NCI-H774 (cell line): ENCODE measurements at regions not wholly inside any gene's neighbourhood (a gene's known extent, or its start where the extent isn't known, plus 50 kb on each side); places are given as distances from the start of the nearest gene placed in this dataset.
A peak's percentile ranks its signal among the peaks of the same experiment; 100 is the strongest.

Experiments
- DNase-seq: peaks from one replicate; lab custom pipeline; 2025; lab: John Stamatoyannopoulos, UW

DNA sequence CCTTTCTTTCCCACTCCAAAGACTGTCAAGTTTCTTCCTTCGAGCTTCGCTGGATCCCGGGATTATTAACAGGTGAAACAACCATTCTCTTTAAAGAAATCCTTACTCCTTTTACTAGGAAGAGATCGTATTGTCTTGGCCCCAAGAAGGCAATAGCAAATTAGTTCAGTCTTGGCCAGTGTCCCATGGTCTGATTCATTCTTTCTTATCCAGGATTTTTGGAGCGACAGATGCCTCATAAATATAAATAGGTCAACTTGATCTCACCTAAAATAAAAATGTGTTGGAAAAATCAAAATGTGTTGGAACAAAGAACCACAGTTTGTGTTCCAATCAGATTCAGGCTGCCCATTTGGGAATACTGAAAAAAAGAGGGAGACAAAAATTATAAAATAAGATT lies 140.1 kb upstream of the TMEM108 start:
- no peak for DNase-seq

DNA sequence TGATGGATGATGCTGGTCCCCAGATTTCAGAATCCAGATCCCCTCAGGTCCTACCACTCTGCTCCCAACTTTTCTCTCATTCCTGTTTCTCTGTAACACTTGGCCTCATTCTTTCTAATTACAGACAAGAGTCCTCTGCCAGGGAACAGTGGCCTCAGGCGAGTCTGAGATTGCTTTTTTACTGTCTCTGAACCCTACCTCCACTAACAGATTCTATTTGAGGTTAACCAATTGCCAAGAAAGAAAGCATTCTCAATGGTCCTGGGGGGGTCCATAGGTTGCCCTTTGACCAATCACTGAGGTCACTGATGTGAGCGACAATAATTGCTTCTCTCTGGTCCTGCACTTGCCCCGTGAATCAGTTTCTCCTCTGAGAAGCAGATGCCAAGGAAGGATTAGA lies 145.2 kb upstream of the TMEM108 start:
- DNase-seq, result no peak

- DNase-seq, result no peak
Observed at GRCh38 chr3:132881756-132882409, 156.3 kb upstream of the TMEM108 start.

DNA sequence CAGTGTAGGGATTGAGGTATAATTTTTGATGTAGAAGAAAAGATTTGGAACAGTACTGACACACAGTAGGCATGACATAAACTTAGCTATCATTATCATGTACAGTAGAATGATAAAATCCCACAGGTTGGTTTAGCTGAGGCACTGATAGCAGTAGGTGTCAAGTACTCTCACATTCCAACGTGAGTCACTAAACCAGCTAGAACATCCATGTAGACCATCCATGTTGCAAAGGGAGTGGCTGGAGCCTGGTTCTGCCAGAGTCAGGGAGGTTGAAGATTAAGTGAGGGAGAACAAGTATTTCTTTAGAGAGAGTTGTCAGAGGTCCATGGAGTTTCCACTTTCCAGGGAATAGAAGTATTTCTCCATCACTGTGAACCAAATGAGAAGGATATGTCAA lies 157.2 kb upstream of the TMEM108 start:
- no peak for DNase-seq

GRCh38 chr3:132879656-132880055 lies 157.4 kb upstream of the NPHP3 start:
- no peak for DNase-seq

DNA sequence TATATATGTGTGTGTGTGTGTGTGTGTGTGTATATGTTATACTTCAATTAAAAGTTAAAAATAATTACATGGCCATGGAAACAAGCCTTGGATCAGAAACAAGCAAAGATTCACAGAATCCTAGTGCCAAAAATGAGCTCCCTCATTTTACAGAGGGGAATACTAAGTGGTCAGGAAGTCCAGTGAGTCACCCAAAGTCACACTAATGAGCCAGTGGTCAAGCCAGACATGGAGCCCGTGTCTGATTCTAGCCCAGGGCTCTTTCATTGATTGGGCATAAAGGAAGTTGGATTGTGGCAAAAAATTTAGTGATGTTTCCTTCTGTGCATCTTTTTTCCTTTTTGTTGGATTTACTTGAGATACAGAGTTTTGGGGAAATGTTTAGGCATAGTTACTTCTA lies 152.5 kb upstream of the NPHP3 start:
- no peak for DNase-seq

DNA sequence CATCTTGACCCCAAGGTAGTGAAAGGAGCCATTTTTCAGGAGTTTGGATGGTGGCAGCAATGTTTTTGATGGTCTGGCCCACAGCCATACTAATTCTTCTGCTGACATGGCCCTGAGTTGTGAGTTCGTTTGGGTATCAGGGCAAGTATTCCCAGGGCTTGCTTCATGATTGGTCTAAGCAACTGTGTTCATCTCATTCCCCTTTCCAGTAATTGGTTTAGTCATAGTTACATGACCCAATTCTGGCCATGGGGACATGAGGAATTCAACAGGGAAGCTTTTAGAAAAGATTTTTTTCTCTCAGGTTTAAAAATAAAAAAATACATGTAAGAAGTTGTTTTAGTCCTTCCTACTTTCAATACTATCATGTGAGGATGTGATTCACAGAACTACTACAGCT lies 150.5 kb upstream of the NPHP3 start:
- no peak for DNase-seq

DNA sequence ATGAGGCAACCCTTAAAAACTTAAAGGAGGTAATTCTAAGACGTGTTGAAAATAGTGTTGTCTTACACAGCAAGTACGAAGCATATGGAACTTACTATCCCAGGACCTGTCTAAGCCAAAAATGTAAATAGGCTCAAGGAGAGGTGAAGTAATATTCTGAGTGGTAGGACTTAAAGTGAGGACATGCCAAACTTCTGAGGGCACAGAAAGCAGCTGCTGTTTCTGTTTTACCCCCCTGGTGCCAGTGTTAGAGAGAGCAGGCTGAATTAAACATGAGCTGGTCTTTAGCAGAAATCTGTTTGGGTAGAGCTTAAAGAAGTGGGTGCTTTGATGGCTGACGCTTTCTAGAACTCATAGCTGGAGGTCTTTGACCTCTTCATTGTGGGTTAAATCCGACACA lies 149.7 kb upstream of the NPHP3 start:
- no peak for DNase-seq

GRCh38 chr3:132870541-132870940 lies 148.3 kb upstream of the NPHP3 start:
- peak; percentile 54 for DNase-seq

- DNase-seq, result no peak
Observed at GRCh38 chr3:132867956-132868355, 145.7 kb upstream of the NPHP3 start.

- no peak for DNase-seq
Observed at GRCh38 chr3:132867526-132867925, 145.3 kb upstream of the NPHP3 start.

- DNase-seq, result no peak
Observed at GRCh38 chr3:132857317-132857716, 135.1 kb upstream of the NPHP3 start.

- no peak for DNase-seq
Observed at GRCh38 chr3:132854856-132855535, 132.8 kb upstream of the NPHP3 start.

DNA sequence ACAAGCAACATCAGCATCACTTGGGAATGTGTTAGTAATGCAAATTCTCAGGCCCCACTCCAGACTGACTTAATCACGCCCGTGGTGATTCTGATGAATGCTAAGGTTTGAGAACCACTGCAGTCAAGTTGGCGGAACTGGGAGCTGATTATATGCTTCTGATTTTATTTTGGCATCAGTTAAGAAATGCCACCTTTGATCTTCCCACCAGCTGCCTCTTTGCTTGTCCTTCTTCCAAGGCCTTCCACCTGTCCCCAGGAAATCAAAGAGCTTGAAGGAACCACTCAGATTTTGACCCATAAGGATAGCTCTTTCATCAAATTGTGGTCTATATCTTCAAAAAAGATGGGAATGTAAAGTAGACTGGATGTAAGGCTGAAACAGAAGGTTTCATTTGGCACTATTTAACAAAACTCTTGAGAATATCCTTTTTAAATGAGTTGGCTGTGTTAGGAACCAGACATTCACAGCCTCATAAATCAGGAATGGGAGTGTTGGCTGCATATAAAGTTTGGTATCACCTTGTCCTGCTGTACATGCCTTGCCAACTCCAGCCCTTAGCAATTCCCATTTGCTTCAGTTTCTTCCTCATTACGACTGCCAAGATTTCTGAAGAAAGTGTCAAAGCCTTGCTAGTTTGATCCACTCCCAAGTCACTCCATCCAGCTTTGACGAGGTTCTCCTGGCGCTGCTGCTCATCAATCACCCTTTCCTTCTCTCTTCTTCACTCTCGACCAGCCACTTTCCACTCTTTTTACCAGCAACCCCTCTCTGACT lies 125.8 kb upstream of the NPHP3 start:
- no peak for DNase-seq

GRCh38 chr3:132843851-132844553 lies 121.8 kb upstream of the NPHP3 start:
- no peak for DNase-seq

DNA sequence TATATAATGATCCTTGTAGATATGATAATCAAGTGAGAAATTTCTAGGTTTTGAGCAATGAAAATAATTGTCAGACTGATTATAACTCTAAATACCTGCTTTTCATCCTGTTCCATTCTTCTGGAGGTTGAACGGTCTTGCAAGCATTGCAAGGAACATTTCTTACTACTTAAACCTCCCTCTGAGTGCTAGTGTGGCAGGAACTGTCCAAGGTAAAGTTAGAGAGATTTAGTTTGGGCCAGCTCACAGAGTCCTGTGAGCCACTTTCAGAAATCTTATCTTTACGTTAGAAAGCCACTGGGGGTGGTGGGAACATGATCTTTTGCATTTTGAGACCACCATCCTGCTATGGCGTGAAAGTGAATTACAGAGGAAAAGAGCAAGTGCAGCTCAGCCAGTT lies 121.1 kb upstream of the NPHP3 start:
- no peak for DNase-seq

DNA sequence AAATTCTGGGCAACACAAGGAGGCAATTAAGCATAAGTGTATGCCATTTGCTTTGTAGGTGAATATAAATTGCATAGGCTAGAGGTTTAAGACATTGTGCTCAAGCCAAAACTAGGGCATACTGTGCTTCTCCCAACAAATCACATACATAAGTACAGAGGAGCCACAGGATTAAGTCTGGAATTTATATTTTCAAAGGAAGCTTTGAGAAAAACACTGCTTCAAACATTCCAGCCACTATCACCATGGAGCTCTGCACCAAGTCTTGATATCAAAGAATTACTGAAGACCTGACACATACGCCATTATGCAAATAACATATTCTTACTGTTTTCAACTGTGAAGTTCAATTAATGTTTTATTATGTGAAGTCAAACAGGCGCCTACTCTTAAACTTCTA lies 119.4 kb upstream of the NPHP3 start:
- DNase-seq, result no peak

DNA sequence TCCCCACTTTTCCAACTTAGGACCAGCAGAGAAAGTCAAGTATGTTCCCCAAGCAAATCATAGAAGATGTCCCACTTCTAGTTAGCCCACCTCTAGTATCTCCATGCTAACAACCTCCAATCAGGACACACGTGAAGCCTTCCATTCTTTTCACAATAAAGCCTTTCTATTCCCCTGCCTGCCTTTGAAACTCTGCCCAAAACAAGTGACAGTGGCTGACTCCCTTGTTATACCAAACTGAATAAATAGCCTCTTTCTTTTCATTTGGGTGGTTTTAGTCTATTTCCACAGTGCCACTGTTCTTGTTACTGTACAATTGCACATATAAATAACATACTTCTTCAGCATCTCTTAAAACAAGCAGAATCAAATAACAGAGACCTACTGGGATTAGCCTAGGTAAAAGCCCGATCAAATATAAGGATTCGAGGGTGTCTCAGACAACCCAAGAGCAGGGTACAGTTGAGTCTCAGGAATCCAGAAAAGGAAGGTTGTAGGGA lies 118.0 kb upstream of the NPHP3 start:
- DNase-seq, result no peak

DNA sequence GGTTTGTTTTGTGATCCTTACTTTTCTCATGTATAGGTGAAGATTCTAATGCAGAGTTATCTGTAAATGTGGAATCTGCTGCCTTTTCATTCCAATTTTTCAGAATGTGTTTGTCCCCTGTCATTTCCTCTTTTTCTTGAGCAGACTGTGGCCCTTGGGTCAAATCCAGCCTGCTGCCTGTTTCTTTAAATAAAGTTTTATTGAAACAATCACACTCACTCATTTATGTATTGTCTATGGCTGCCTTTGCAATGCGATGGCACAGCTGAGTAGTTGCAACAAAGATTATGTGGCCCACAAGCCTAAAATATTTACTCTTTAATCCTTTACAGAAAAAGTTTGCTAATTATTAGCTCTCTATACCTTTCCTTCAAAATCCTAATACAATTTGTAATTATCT lies 116.3 kb upstream of the NPHP3 start:
- no peak for DNase-seq

DNA sequence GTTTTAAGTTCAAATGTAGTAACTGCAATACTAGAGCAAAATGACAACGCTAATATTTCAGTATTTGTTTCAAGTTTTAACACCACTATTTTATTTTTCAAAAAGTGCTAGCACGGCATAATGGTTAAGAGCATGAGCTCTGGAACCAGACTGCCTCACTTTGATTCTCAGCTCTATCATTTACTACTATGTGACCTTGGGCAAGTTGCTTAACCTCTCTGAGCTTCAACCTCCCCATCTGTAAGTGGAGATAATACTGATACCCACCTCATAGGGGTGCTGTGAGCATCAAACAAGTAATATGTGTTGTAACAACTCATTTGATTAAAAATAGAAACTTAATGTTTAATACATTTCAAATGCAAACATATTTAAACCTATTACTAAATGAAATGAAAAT lies 115.4 kb upstream of the NPHP3 start:
- DNase-seq, result no peak

DNA sequence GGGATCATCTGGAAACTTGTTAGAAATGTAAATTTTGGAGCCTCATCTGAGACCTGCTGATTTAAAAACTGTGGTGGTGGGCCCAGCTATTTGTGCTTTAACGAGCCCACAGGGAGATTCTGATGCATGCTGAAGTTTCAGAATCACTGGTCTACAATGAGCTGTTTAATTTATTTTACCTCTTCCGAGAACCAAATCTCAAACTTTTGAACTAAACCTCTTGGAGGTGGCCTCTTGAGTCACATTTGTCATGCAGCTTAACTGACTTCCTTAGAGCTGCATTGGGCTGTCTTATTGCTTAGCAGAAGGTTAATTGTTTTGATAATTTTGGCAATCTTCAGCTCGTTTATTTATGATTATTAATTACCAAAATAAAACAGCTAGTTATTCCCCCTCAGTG lies 112.1 kb upstream of the NPHP3 start:
- no peak for DNase-seq

GRCh38 chr3:132829101-132829500 lies 106.9 kb upstream of the NPHP3 start:
- no peak for DNase-seq

DNA sequence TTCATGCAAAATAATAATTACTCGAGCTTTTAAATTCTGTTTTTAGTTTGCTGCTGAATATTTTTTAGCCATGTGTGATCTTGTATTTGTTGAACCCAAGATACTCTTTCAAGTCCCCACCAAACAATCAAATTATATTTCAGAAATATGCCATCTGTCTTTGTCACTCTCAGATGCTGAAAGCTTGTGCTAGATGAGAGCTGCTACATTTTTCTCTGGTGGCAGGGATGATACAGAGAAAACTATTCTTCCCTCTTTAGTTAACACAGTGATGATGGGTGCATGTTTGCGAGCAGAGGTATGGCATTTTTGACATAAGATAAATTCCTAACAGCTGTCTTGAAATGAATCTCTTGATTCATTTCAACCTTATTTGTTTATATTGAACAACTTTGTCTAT lies 100.6 kb upstream of the NPHP3 start:
- no peak for DNase-seq
